H1 (cell line): ENCODE measurements at regions not wholly inside any gene's neighbourhood (a gene's known extent, or its start where the extent isn't known, plus 50 kb on each side); places are given as distances from the start of the nearest gene placed in this dataset.

Source experiments
- CTCF ChIA-PET: fragments of 300-600 bp; sonication (Branson Sonifier 250); formaldehyde crosslinking; loops from one replicate; lab custom pipeline; 2021; ENCODE audit not compliant: partially characterized antibody; lab: Charles Lee
- POLR2A ChIA-PET: fragments of 300-600 bp; sonication (Branson Sonifier 250); formaldehyde crosslinking; loops from one replicate; lab custom pipeline; 2021; ENCODE audit warnings: inconsistent platforms; ENCODE audit not compliant: partially characterized antibody; lab: Charles Lee
- DNase-seq, 2 experiments: peaks; one replicate each; pipeline versions ENCODE4 v3.0.0 to v3.0.0-alpha.2; 2010 to 2022; ENCODE audit warnings: low spot score in 2 of 2, low read depth in 1 of 2, mixed read lengths in 1 of 2
- FAIRE-seq: peaks from 2 replicates; lab custom pipeline; 2011; peaks lifted over from hg19 to GRCh38; lab: Jason Lieb, UNC
- H2AFZ ChIP-seq: 2 replicates; pipeline ENCODE4 v1.8.1; 2012; ENCODE audit warnings: low read length, inconsistent platforms
- H2AK5ac ChIP-seq: 2 replicates; pipeline ENCODE4 v1.6.1; 2013; ENCODE audit warnings: low read depth, low read length
- H2BK120ac ChIP-seq: replicated peaks from 2 replicates; pipeline ENCODE3; 2013; ENCODE audit warnings: low read depth, low read length, inconsistent platforms
- H2BK12ac ChIP-seq: 2 replicates; pipeline ENCODE4 v1.6.1; 2013; ENCODE audit warnings: low read depth, low read length
- H2BK15ac ChIP-seq: 2 replicates; pipeline ENCODE4 v1.6.1; 2013; ENCODE audit warnings: low read length
- H2BK20ac ChIP-seq: 2 replicates; pipeline ENCODE4 v1.6.1; 2013; ENCODE audit warnings: low read length
- H2BK5ac ChIP-seq: 2 replicates; pipeline ENCODE4 v1.6.1; 2013; ENCODE audit warnings: low read depth, low read length
- H3K14ac ChIP-seq: 2 replicates; pipeline ENCODE4 v1.6.1; 2013; ENCODE audit warnings: inconsistent platforms; ENCODE audit not compliant: insufficient read length
- H3K18ac ChIP-seq: 2 replicates; pipeline ENCODE4 v1.6.1; 2013; ENCODE audit warnings: low read length; ENCODE audit errors: extremely low read depth
- H3K23ac ChIP-seq: 2 replicates; pipeline ENCODE4 v1.6.1; 2013; ENCODE audit warnings: inconsistent platforms; ENCODE audit not compliant: insufficient read length
- H3K23me2 ChIP-seq: 2 replicates; pipeline ENCODE4 v1.6.1; 2013; ENCODE audit warnings: low read depth, low read length
- H3K27ac ChIP-seq: 2 replicates; pipeline ENCODE4 v1.6.1; 2011; ENCODE audit warnings: low read depth, low read length, inconsistent platforms
- H3K27me3 ChIP-seq, 4 experiments: replicated peaks in 1 of 4; 1 replicate in 1 of 4; 2 replicates in 3 of 4; pipeline versions ENCODE4 v1.6.1 to v1.8.1; 2011 to 2013; ENCODE audit warnings: low read length in 3 of 4, mild to moderate bottlenecking in 3 of 4, inconsistent platforms in 2 of 4, mixed read lengths in 2 of 4, moderate library complexity in 1 of 4; ENCODE audit not compliant: control insufficient read depth in 3 of 4, insufficient read depth in 3 of 4; ENCODE audit errors: extremely low read depth in 1 of 4
- H3K36me3 ChIP-seq, 4 experiments: 2 replicates each; pipeline versions ENCODE4 v1.6.1 to v1.8.1; 2011 to 2013; ENCODE audit warnings: mild to moderate bottlenecking in 4 of 4, low read length in 3 of 4, moderate library complexity in 2 of 4, control low read depth in 1 of 4, inconsistent platforms in 1 of 4; ENCODE audit not compliant: insufficient read depth in 4 of 4, control insufficient read depth in 2 of 4
- H3K4ac ChIP-seq: replicated peaks from 2 replicates; pipeline ENCODE3; 2013; ENCODE audit warnings: low read length, low read depth, mixed read lengths, inconsistent platforms; ENCODE audit not compliant: insufficient read length
- H3K4me1 ChIP-seq, 4 experiments: replicated peaks in 1 of 4; 1 replicate in 1 of 4; 2 replicates in 3 of 4; pipeline versions ENCODE4 v1.6.1 to v1.8.1; 2011 to 2013; ENCODE audit warnings: low read length in 3 of 4, inconsistent platforms in 2 of 4, mixed read lengths in 1 of 4; ENCODE audit not compliant: insufficient read depth in 4 of 4, control insufficient read depth in 3 of 4
- H3K4me2 ChIP-seq, 2 experiments: 2 replicates each; pipeline versions ENCODE4 v1.6.1 to v1.8.1; 2011 to 2013; ENCODE audit warnings: low read depth in 2 of 2, low read length in 2 of 2, control low read depth in 1 of 2, inconsistent platforms in 1 of 2, mild to moderate bottlenecking in 1 of 2; ENCODE audit not compliant: insufficient read depth in 1 of 2
- H3K4me3 ChIP-seq, 4 experiments: fragments of 200-600, 300-600 bp in 1 of 4; sonication (generic), shearing (Covaris generic), sonication (Bioruptor Twin) in 1 of 4; 2 replicates each; pipeline versions ENCODE4 v1.5.1 to v1.8.1; 2011 to 2016; ENCODE audit warnings: low read length in 4 of 4, low read depth in 3 of 4, control low read depth in 2 of 4, inconsistent platforms in 2 of 4, mild to moderate bottlenecking in 2 of 4, mixed read lengths in 1 of 4, moderate library complexity in 1 of 4; ENCODE audit not compliant: insufficient read depth in 2 of 4; ENCODE audit errors: extremely low read depth in 1 of 4
- H3K56ac ChIP-seq: replicated peaks from 2 replicates; pipeline ENCODE3; 2013; ENCODE audit warnings: low read depth, mild to moderate bottlenecking, mixed read lengths, low read length, inconsistent platforms; ENCODE audit not compliant: insufficient read length
- H3K79me1 ChIP-seq: 2 replicates; pipeline ENCODE4 v1.6.1; 2013; ENCODE audit warnings: low read depth, low read length, control low read depth
- H3K79me2 ChIP-seq, 2 experiments: 2 replicates each; pipeline versions ENCODE4 v1.6.1 to v1.8.1; 2012 to 2013; ENCODE audit warnings: low read length in 2 of 2, mild to moderate bottlenecking in 2 of 2, inconsistent platforms in 1 of 2; ENCODE audit not compliant: insufficient read depth in 2 of 2, control insufficient read depth in 1 of 2
- H3K9ac ChIP-seq, 4 experiments: replicated peaks in 1 of 4; 1 replicate in 1 of 4; 2 replicates in 3 of 4; pipeline versions ENCODE4 v1.6.1 to v1.8.1; 2011 to 2013; ENCODE audit warnings: low read depth in 3 of 4, low read length in 3 of 4, control low read depth in 2 of 4, mild to moderate bottlenecking in 2 of 4, moderate library complexity in 2 of 4, inconsistent platforms in 1 of 4; ENCODE audit errors: extremely low read depth in 1 of 4
- H3K9me3 ChIP-seq, 2 experiments: 2 replicates each; pipeline versions ENCODE4 v1.6.1 to v1.8.1; 2012 to 2013; ENCODE audit warnings: mild to moderate bottlenecking in 2 of 2, moderate library complexity in 2 of 2, control low read depth in 1 of 2, inconsistent platforms in 1 of 2, low read depth in 1 of 2, low read length in 1 of 2, mixed read lengths in 1 of 2; ENCODE audit not compliant: insufficient read depth in 2 of 2
- H4K20me1 ChIP-seq, 2 experiments: replicated peaks in 1 of 2; 2 replicates each; pipeline versions ENCODE3 to v1.8.1; 2011 to 2013; ENCODE audit warnings: inconsistent platforms in 2 of 2, low read length in 2 of 2, mild to moderate bottlenecking in 1 of 2; ENCODE audit not compliant: insufficient read depth in 2 of 2, control insufficient read depth in 1 of 2
- H4K5ac ChIP-seq: 2 replicates; pipeline ENCODE4 v1.6.1; 2013; ENCODE audit warnings: low read length, low read depth, mixed read lengths, inconsistent platforms; ENCODE audit not compliant: insufficient read length
- H4K8ac ChIP-seq: 2 replicates; pipeline ENCODE4 v1.8.0; 2013; ENCODE audit warnings: mild to moderate bottlenecking, moderate library complexity, low read length, inconsistent platforms; ENCODE audit not compliant: insufficient read depth; ENCODE audit errors: extremely low read depth
- H4K91ac ChIP-seq: replicated peaks from 2 replicates; pipeline ENCODE3; 2013; ENCODE audit warnings: low read length, mixed read lengths, inconsistent platforms; ENCODE audit not compliant: insufficient read length
- JUN ChIP-seq: IDR thresholded peaks from 2 replicates; pipeline ENCODE4 v1.6.1; 2011; ENCODE audit warnings: low read depth, mild to moderate bottlenecking, improper control_type of control experiment, low read length
- MAX ChIP-seq: IDR thresholded peaks from 2 replicates; pipeline ENCODE4 v1.6.1; 2012; ENCODE audit warnings: inconsistent platforms
- SIX5 ChIP-seq: IDR thresholded peaks from 2 replicates; pipeline ENCODE4 v1.6.1; 2011; ENCODE audit warnings: mild to moderate bottlenecking, low read depth, low read length
- SP2 ChIP-seq: IDR thresholded peaks from 2 replicates; pipeline ENCODE4 v1.6.1; 2012; ENCODE audit warnings: mild to moderate bottlenecking, low read length, inconsistent platforms
- WGBS, 2 experiments: shearing (Covaris generic) in 1 of 2; methylation state at CpG; one replicate each; pipeline versions ENCODE4 v1.1.6 to v1.1.7; 2013 to 2015; ENCODE audit warnings: low lambda C conversion rate in 2 of 2, mixed read lengths in 2 of 2, inconsistent platforms in 1 of 2, low coverage in 1 of 2, missing lambda C conversion rate in 1 of 2; ENCODE audit not compliant: insufficient replicate concordance in 2 of 2, insufficient coverage in 1 of 2, insufficient read length in 1 of 2; ENCODE audit errors: extremely low coverage in 1 of 2, missing lambda C conversion rate in 1 of 2; 5-methylcytosine and 5-hydroxymethylcytosine counted together

- Histone ChIP-seq H4K91ac (no peak overlapping the region), H3K23me2 (peaks cover 19% of the 10 kb centered on the region; the same call in 1 of the 2 replicates), H2BK5ac (no peak overlapping the region), H3K4ac (no peak overlapping the region), H3K9ac (no peak overlapping the region), H2AFZ (no peak overlapping the region), H3K4me3 (no peak overlapping the region), H2BK15ac (no peak overlapping the region), H4K8ac (no peak overlapping the region), H2BK120ac (no peak overlapping the region), H3K36me3 (no peaks in the 10 kb centered on the region), H3K79me2 (no peaks in the 10 kb centered on the region), H3K14ac (no peak overlapping the region), H2BK20ac (no peak overlapping the region), H2BK12ac (no peak overlapping the region), H3K79me1 (no peaks in the 10 kb centered on the region), H3K4me1 (no peaks in the 10 kb centered on the region), H3K27me3 (no peaks in the 10 kb centered on the region), H4K5ac (no peak overlapping the region), H3K23ac (no peak overlapping the region), H4K20me1 (peaks cover 0 to 14% of the 10 kb centered on the region in 2 experiments), H3K18ac (no peak overlapping the region), H3K4me2 (no peak overlapping the region), H3K27ac (no peak overlapping the region), H3K9me3 (peaks cover 17 to 19% of the 10 kb centered on the region in 2 experiments; a peak in 3 of 4 replicates), H2AK5ac (no peak overlapping the region), H3K56ac (no peak overlapping the region)
- 88% methylated on average over 15 of the region's 15 CpGs; no CpG with 5 or more reads in 1 of the 2 experiments for WGBS, 2 experiments
- FAIRE-seq (no peak), DNase-seq (no peak)
- ChIA-PET POLR2A (no interaction called here), CTCF (no interaction called here)
- no peak for TF ChIP-seq MAX
- no peak for TF ChIP-seq JUN
- TF ChIP-seq SIX5 = no peak
- no peak for TF ChIP-seq SP2
Observed at GRCh38 chr10:130792096-130792845, 519.2 kb downstream of the TCERG1L start.
